GM18502 (cell line): ENCODE measurements at regions not wholly inside any gene's neighbourhood (a gene's known extent, or its start where the extent isn't known, plus 50 kb on each side); places are given as distances from the start of the nearest gene placed in this dataset.
"Not testable (repeated sequence)": the region's sequence is repeated elsewhere in the genome, so short reads cannot be mapped to it uniquely, and the experiment has no call there.

Experiments
- ATAC-seq: cut with Tn5 transposase; IDR thresholded peaks from one replicate; pipeline ENCODE4 v1.9.1; 2021; ENCODE audit warnings: mild to moderate bottlenecking; ENCODE audit not compliant: unreplicated experiment, poor library complexity

- no peak for ATAC-seq
Measured at GRCh38 chr22:27075028-27075678, 417.8 kb downstream of the MIAT start.

- ATAC-seq, result no peak
Measured at GRCh38 chr22:27075891-27076290, 418.5 kb downstream of the MIAT start.

- ATAC-seq, result not testable (repeated sequence)
Measured at GRCh38 chr22:27078064-27078463, 420.7 kb downstream of the MIAT start.

- ATAC-seq, result no peak
Measured at GRCh38 chr22:27080036-27080578, 422.7 kb downstream of the MIAT start.

GRCh38 chr22:27080863-27081262 is 423.5 kb downstream of the MIAT start:
- no peak for ATAC-seq

- no peak for ATAC-seq
Measured at GRCh38 chr22:27083610-27084009, 426.2 kb downstream of the MIAT start.

GRCh38 chr22:27084130-27084529 is 426.7 kb downstream of the MIAT start:
- ATAC-seq, result no peak

- no peak for ATAC-seq
Measured at GRCh38 chr22:27086080-27087044, 429.0 kb downstream of the MIAT start.

GRCh38 chr22:27087051-27087450 is 429.7 kb downstream of the MIAT start:
- ATAC-seq, result no peak

GRCh38 chr22:27088026-27088425 is 430.6 kb downstream of the MIAT start:
- no peak for ATAC-seq

GRCh38 chr22:27089264-27089663 is 431.9 kb downstream of the MIAT start:
- ATAC-seq, result no peak

- no peak for ATAC-seq
Measured at GRCh38 chr22:27090611-27091011, 433.2 kb downstream of the MIAT start.

- ATAC-seq, result no peak
Measured at GRCh38 chr22:27093422-27093821, 436.0 kb downstream of the MIAT start.

- no peak for ATAC-seq
Measured at GRCh38 chr22:27094633-27095308, 437.4 kb downstream of the MIAT start.

GRCh38 chr22:27097506-27097905 is 440.1 kb downstream of the MIAT start:
- no peak for ATAC-seq

- no peak for ATAC-seq
Measured at GRCh38 chr22:27097933-27098332, 440.5 kb downstream of the MIAT start.

- no peak for ATAC-seq
Measured at GRCh38 chr22:27099946-27100722, 442.7 kb downstream of the MIAT start.

GRCh38 chr22:27100789-27101188 is 443.4 kb downstream of the MIAT start:
- no peak for ATAC-seq

- no peak for ATAC-seq
Measured at GRCh38 chr22:27101288-27101687, 443.9 kb downstream of the MIAT start.

- ATAC-seq, result no peak
Measured at GRCh38 chr22:27104449-27104848, 447.1 kb downstream of the MIAT start.
